PC-9 (cell line): ENCODE measurements at regions not wholly inside any gene's neighbourhood (a gene's known extent, or its start where the extent isn't known, plus 50 kb on each side); places are given as distances from the start of the nearest gene placed in this dataset.

Experiments used
- BruUV-seq: library from RNA; stranded (reverse); fragments of 400-500 nt; replicated peaks from 2 replicates; lab custom pipeline; 2021; lab: Mats Ljungman, UMichigan
- CTCF ChIA-PET: fragments of 300-600 bp; sonication (Branson Sonifier 250); formaldehyde crosslinking; loops from one replicate; lab custom pipeline; 2022; ENCODE audit warnings: antibody characterized with exemption; lab: Charles Lee
- POLR2A ChIA-PET: fragments of 300-600 bp; sonication (Branson Sonifier 250); formaldehyde crosslinking; loops from one replicate; lab custom pipeline; 2022; ENCODE audit warnings: antibody characterized with exemption; ENCODE audit not compliant: unreplicated experiment; lab: Charles Lee
- DNase-seq, 2 experiments: peaks; one replicate each; pipeline versions ENCODE4 v3.0.0 to v3.0.0-alpha.2; 2015 to 2022; ENCODE audit warnings: mixed read lengths in 1 of 2
- H2AFZ ChIP-seq: fragments of 200-600 bp; sonication (generic); 2 replicates; pipeline ENCODE4 v1.8.1; 2017; ENCODE audit warnings: antibody characterized with exemption
- H3F3A ChIP-seq: fragments of 200-600 bp; sonication (generic); 2 replicates; pipeline ENCODE4 v1.8.1; 2017; ENCODE audit warnings: antibody characterized with exemption, mild to moderate bottlenecking, low read depth; ENCODE audit not compliant: insufficient read depth
- H3K27ac ChIP-seq: fragments of 200-600 bp; sonication (generic); 2 replicates; pipeline ENCODE4 v1.6.1; 2016; ENCODE audit warnings: mixed run types
- H3K27me3 ChIP-seq: fragments of 200-600 bp; sonication (generic); 2 replicates; pipeline ENCODE4 v1.6.1; 2016; ENCODE audit warnings: low read depth, mixed run types; ENCODE audit not compliant: insufficient read depth
- H3K36me3 ChIP-seq: fragments of 200-600 bp; sonication (generic); 2 replicates; pipeline ENCODE4 v1.6.1; 2016; ENCODE audit warnings: low read depth, mixed run types
- H3K4me1 ChIP-seq: fragments of 200-600 bp; sonication (generic); replicated peaks from 2 replicates; pipeline ENCODE4 v1.6.1; 2016; ENCODE audit warnings: mixed run types; ENCODE audit not compliant: insufficient read depth
- H3K4me2 ChIP-seq: fragments of 200-600 bp; sonication (generic); 2 replicates; pipeline ENCODE4 v1.6.1; 2017; ENCODE audit warnings: mixed run types
- H3K4me3 ChIP-seq: fragments of 200-600 bp; sonication (generic); 2 replicates; pipeline ENCODE4 v1.6.1; 2016; ENCODE audit warnings: mixed run types
- H3K79me2 ChIP-seq: fragments of 200-600 bp; sonication (generic); 2 replicates; pipeline ENCODE4 v1.6.1; 2017; ENCODE audit warnings: low read depth, mixed run types
- H3K9me2 ChIP-seq: fragments of 200-600 bp; sonication (generic); 2 replicates; pipeline ENCODE4 v1.8.1; 2017; ENCODE audit warnings: mild to moderate bottlenecking; ENCODE audit not compliant: insufficient read depth
- H3K9me3 ChIP-seq: fragments of 200-600 bp; sonication (generic); 2 replicates; pipeline ENCODE4 v1.8.1; 2016; ENCODE audit warnings: low read depth; ENCODE audit not compliant: insufficient read depth
- H4K20me1 ChIP-seq: fragments of 200-600 bp; sonication (generic); 2 replicates; pipeline ENCODE4 v1.8.1; 2017; ENCODE audit not compliant: insufficient read depth
- EZH2 ChIP-seq: fragments of 200-600 bp; sonication (generic); IDR thresholded peaks from 2 replicates; pipeline ENCODE4 v1.8.0; 2017; ENCODE audit warnings: antibody characterized with exemption, low read depth
- intact Hi-C: fragments of 100-400 bp; cut with micrococcal nuclease; formaldehyde crosslinking; loops from one replicate; pipeline ENCODE4 v1.10.0; 2022; ENCODE audit not compliant: unreplicated experiment
- TF ChIP-seq, protein P1 (sequence below): fragments of 200-600 bp; sonication (generic); conservative IDR thresholded peaks from 2 replicates; pipeline ENCODE4 v1.6.1; 2017; ENCODE audit warnings: mixed run types, antibody characterized with exemption, mild to moderate bottlenecking, moderate library complexity

DNA sequence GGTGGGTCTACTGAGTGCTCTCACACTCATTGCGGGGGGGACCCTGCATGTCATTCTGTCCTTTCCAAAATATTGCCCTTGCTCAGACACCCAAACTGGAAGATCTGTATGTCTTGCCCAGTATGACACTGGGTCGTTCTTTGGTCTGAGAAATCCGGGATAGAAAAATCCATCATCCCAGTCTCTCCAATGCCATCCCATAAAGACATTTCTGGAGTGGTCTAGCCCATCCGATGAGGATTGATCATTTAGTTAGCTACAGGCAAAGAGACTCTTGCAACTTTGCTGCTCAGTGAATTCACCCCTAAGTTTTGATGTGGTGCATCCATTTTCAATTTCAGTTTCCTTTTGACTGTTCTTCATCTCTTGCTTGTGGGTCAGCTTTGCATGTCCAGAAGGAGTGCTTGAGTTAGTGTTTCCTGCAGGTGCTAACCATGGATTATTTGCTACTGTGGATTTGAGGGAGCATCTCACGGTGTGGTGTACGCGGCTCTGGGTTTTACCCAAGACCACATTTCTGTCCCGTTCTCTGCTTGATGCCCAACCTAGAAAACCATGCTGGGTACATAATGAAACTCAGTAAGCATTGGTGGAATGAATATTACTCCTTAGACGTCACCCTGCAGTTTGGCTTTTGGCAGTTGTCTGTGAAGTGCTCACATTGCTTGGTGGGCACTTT is 247.0 kb upstream of the MKI67 start:
- POLR2A ChIA-PET: no interaction called here
- Histone ChIP-seq H3K4me3 (no peak overlapping the region), H3K36me3 (no peaks in the 10 kb centered on the region), H3K9me2 (no peaks in the 10 kb centered on the region), H3K79me2 (no peaks in the 10 kb centered on the region), H2AFZ (no peak overlapping the region), H3K9me3 (no peaks in the 10 kb centered on the region), H3K4me1 (no peaks in the 10 kb centered on the region), H3K27ac (no peak overlapping the region), H3K4me2 (no peak overlapping the region), H3F3A (no peaks in the 10 kb centered on the region), H4K20me1 (no peaks in the 10 kb centered on the region), H3K27me3 (no peaks in the 10 kb centered on the region; the same call in 1 of the 2 replicates)
- no peak for DNase-seq
- no TSS peak for BruUV-seq
- TF ChIP-seq EZH2: no peak
- TF ChIP-seq, protein P1, sequence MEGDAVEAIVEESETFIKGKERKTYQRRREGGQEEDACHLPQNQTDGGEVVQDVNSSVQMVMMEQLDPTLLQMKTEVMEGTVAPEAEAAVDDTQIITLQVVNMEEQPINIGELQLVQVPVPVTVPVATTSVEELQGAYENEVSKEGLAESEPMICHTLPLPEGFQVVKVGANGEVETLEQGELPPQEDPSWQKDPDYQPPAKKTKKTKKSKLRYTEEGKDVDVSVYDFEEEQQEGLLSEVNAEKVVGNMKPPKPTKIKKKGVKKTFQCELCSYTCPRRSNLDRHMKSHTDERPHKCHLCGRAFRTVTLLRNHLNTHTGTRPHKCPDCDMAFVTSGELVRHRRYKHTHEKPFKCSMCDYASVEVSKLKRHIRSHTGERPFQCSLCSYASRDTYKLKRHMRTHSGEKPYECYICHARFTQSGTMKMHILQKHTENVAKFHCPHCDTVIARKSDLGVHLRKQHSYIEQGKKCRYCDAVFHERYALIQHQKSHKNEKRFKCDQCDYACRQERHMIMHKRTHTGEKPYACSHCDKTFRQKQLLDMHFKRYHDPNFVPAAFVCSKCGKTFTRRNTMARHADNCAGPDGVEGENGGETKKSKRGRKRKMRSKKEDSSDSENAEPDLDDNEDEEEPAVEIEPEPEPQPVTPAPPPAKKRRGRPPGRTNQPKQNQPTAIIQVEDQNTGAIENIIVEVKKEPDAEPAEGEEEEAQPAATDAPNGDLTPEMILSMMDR: no peak
- intact Hi-C loops: no loop called here
- CTCF ChIA-PET: no interaction called here

DNA sequence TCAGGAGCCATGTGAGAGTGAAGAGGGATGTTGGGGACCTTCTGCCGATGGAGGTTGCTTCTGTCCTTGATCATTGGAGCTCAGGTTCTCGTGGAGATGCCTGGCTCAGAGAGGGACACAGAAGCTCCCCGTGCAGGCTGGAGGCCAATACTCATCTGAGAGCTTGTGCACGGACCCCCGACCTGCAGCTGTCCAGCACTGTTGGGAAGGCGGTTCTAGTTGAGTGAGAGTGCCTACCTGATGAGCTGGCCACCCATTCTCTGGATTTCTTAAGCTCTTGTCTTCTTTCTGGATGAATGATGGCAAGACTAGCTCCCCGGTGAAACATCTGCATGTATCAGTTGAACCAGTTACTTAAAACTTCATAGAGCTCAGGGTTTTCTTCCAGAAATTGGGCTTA is 247.6 kb upstream of the MKI67 start:
- H3K79me2 ChIP-seq: no peaks in the 10 kb centered on the region
- H3K4me1 ChIP-seq: no peaks in the 10 kb centered on the region
- no peak for TF ChIP-seq EZH2
- TF ChIP-seq, protein P1: no peak
- no peak overlapping the region for H3K4me2 ChIP-seq
- intact Hi-C loops: no loop called here
- H4K20me1 ChIP-seq: no peaks in the 10 kb centered on the region
- no peaks in the 10 kb centered on the region for H3K9me3 ChIP-seq
- DNase-seq: no peak
- H3F3A ChIP-seq: no peaks in the 10 kb centered on the region
- no peak overlapping the region for H2AFZ ChIP-seq
- peaks cover 1% of the 10 kb centered on the region for H3K27me3 ChIP-seq
- no peak overlapping the region for H3K27ac ChIP-seq
- no peaks in the 10 kb centered on the region for H3K36me3 ChIP-seq
- no TSS peak for BruUV-seq
- no peak overlapping the region for H3K4me3 ChIP-seq
- H3K9me2 ChIP-seq: no peaks in the 10 kb centered on the region
- ChIA-PET CTCF (no interaction called here), POLR2A (no interaction called here)

DNA sequence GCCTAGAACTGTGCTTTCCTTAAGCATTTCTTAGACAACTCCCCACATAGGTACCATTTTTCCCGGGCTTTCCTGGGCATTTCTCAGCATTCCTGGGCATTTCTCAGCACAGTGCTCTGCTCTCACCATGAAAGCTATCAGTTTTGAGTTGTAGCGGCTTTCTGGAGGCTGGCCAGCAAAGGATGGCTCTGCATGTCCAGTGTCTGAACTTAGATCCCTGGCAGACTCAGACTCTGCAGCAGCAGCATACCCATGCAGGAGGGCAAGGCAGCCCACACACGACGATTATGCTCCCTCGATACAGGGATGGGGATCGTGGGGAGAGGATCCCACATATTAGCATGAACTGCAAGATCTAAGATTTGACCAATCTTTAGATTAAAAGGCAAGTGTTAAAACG is 248.9 kb upstream of the MKI67 start:
- H4K20me1 ChIP-seq: no peaks in the 10 kb centered on the region
- H3K27me3 ChIP-seq: peaks cover 4% of the 10 kb centered on the region
- no peaks in the 10 kb centered on the region for H3K9me3 ChIP-seq
- intact Hi-C loops: no loop called here
- no peak for DNase-seq
- H3K4me3 ChIP-seq: no peak overlapping the region
- CTCF ChIA-PET: no interaction called here
- no peaks in the 10 kb centered on the region for H3K4me1 ChIP-seq
- no peaks in the 10 kb centered on the region for H3K36me3 ChIP-seq
- no peaks in the 10 kb centered on the region for H3K9me2 ChIP-seq
- no peak for TF ChIP-seq EZH2
- TF ChIP-seq, protein P1: no peak
- no peaks in the 10 kb centered on the region for H3K79me2 ChIP-seq
- no peak overlapping the region for H2AFZ ChIP-seq
- no peak overlapping the region for H3K27ac ChIP-seq
- POLR2A ChIA-PET: no interaction called here
- no peak overlapping the region for H3K4me2 ChIP-seq
- H3F3A ChIP-seq: no peaks in the 10 kb centered on the region
- no TSS peak for BruUV-seq
